Bronchial epithelial cell (primary cell): ENCODE measurements at regions not wholly inside any gene's neighbourhood (a gene's known extent, or its start where the extent isn't known, plus 50 kb on each side); places are given as distances from the start of the nearest gene placed in this dataset.

Source experiments
- DNase-seq: peaks from one replicate; pipeline ENCODE4 v3.0.0-alpha.2; 2010; ENCODE audit warnings: low read depth
- FAIRE-seq: peaks from 2 replicates; lab custom pipeline; 2011; peaks lifted over from hg19 to GRCh38; lab: Jason Lieb, UNC
- H3K27me3 ChIP-seq: 2 replicates; pipeline ENCODE4 v1.5.1; 2011; ENCODE audit warnings: low read length; ENCODE audit not compliant: control insufficient read depth, insufficient read depth
- H3K36me3 ChIP-seq: 2 replicates; pipeline ENCODE4 v1.5.1; 2011; ENCODE audit warnings: low read length; ENCODE audit not compliant: control insufficient read depth, insufficient read depth
- H3K4me3 ChIP-seq: 2 replicates; pipeline ENCODE4 v1.5.1; 2011; ENCODE audit warnings: mild to moderate bottlenecking, low read depth, low read length, control low read depth
- TF ChIP-seq, protein P1 (sequence below): IDR thresholded peaks from 2 replicates; pipeline ENCODE4 v1.5.1; 2011; ENCODE audit warnings: mild to moderate bottlenecking, moderate library complexity, low read length, control low read depth, inconsistent platforms; ENCODE audit not compliant: insufficient read depth, severe bottlenecking

GRCh38 chr11:70532066-70532440, 133.7 kb downstream of the CTTN start:
- FAIRE-seq (no peak), DNase-seq (no peak)
- Histone ChIP-seq H3K4me3 (no peak overlapping the region), H3K27me3 (no peaks in the 10 kb centered on the region), H3K36me3 (no peaks in the 10 kb centered on the region)
- TF ChIP-seq, protein P1, sequence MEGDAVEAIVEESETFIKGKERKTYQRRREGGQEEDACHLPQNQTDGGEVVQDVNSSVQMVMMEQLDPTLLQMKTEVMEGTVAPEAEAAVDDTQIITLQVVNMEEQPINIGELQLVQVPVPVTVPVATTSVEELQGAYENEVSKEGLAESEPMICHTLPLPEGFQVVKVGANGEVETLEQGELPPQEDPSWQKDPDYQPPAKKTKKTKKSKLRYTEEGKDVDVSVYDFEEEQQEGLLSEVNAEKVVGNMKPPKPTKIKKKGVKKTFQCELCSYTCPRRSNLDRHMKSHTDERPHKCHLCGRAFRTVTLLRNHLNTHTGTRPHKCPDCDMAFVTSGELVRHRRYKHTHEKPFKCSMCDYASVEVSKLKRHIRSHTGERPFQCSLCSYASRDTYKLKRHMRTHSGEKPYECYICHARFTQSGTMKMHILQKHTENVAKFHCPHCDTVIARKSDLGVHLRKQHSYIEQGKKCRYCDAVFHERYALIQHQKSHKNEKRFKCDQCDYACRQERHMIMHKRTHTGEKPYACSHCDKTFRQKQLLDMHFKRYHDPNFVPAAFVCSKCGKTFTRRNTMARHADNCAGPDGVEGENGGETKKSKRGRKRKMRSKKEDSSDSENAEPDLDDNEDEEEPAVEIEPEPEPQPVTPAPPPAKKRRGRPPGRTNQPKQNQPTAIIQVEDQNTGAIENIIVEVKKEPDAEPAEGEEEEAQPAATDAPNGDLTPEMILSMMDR = no peak

GRCh38 chr11:70532731-70533130, 134.4 kb downstream of the CTTN start:
- DNase-seq = no peak
- H3K36me3 ChIP-seq = no peaks in the 10 kb centered on the region
- TF ChIP-seq, protein P1 = no peak
- no peak overlapping the region for H3K4me3 ChIP-seq
- no peak for FAIRE-seq
- H3K27me3 ChIP-seq = no peaks in the 10 kb centered on the region

- DNase-seq (no peak), FAIRE-seq (peak; percentile 95)
- Histone ChIP-seq H3K36me3 (no peaks in the 10 kb centered on the region), H3K4me3 (no peak overlapping the region), H3K27me3 (no peaks in the 10 kb centered on the region)
- TF ChIP-seq, protein P1 = no peak
Measured at GRCh38 chr11:70535191-70535971, 137.1 kb downstream of the CTTN start.

DNA sequence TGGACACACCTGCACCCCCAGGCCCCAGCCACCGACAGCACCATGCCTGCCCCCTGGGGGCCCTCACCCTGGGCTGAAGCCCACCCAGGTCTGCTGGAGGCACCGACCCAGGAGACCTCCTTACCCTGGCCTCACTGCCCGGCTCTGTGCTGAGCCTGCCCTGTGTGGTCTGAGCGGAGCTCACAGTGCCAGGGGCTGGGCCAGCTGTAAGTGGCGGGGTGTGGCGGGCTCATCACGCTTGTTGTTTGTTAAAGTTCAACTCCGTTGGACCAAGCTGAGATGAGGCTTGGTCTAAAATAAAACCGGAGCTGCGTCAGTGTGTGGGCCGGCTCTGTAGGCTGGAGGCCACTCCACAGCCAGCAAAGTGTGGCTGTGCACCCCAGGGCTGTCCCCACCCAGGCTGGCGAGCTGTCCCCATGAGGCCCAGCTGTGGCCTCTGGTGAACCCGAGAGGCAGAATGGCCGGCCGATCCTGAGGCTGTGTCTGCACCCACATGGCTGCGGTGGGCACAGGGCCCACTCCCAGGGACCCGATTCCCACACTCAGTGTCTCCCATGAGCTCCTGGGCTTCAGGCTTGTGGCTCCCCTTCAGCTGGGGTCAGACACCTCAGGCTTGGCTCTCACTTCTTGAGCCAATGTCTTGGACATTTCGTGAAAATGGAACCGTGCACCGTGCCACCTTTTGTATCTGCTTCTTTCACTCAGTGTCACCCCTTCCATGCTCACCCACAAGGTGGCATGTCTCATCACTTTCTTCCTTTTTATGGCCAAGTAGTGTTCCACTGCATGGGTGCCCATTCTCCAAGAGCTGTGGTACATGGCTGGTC, 137.9 kb downstream of the CTTN start:
- TF ChIP-seq, protein P1 = no peak
- H3K27me3 ChIP-seq = no peaks in the 10 kb centered on the region
- no peak overlapping the region for H3K4me3 ChIP-seq
- FAIRE-seq (no peak), DNase-seq (no peak)
- H3K36me3 ChIP-seq = no peaks in the 10 kb centered on the region

GRCh38 chr11:70537576-70538571, 139.5 kb downstream of the CTTN start:
- TF ChIP-seq, protein P1 = no peak
- no peak for DNase-seq
- no peak for FAIRE-seq

More at GRCh38 chr11:70537576-70538571, 139.5 kb downstream of the CTTN start:
- H3K4me3 ChIP-seq = no peak overlapping the region
- no peaks in the 10 kb centered on the region for H3K36me3 ChIP-seq
- no peaks in the 10 kb centered on the region for H3K27me3 ChIP-seq
